Suprapubic skin (tissue), 4 donors: ENCODE measurements at regions not wholly inside any gene's neighbourhood (a gene's known extent, or its start where the extent isn't known, plus 50 kb on each side); places are given as distances from the start of the nearest gene placed in this dataset.

ENCODE experiments used
- POLR2A ChIP-seq, 2 donors: fragments of 450-650 bp; IDR thresholded peaks; one replicate each; pipeline ENCODE4 v1.6.1; 2017; ENCODE audit warnings: antibody characterized with exemption in 2 of 2, mild to moderate bottlenecking in 2 of 2, moderate library complexity in 2 of 2
- POLR2AphosphoS5 ChIP-seq, 3 donors: sonication (generic); formaldehyde crosslinking; IDR thresholded peaks; one replicate each; pipeline ENCODE4 v1.6.1; 2017; ENCODE audit warnings: antibody characterized with exemption in 3 of 3
- TF ChIP-seq, protein P1 (sequence below), 2 donors: fragments of 200-600 bp in 1 of 2; fragments of 450-650 bp in 1 of 2; sonication (generic) in 1 of 2; IDR thresholded peaks; one replicate each; pipeline ENCODE4 v1.5.1; 2016 to 2019; ENCODE audit warnings: antibody characterized with exemption in 2 of 2, mild to moderate bottlenecking in 1 of 2, moderate library complexity in 1 of 2

GRCh38 chr10:62894156-62894555 is 78.0 kb upstream of the EGR2 start:
- TF ChIP-seq, protein P1, sequence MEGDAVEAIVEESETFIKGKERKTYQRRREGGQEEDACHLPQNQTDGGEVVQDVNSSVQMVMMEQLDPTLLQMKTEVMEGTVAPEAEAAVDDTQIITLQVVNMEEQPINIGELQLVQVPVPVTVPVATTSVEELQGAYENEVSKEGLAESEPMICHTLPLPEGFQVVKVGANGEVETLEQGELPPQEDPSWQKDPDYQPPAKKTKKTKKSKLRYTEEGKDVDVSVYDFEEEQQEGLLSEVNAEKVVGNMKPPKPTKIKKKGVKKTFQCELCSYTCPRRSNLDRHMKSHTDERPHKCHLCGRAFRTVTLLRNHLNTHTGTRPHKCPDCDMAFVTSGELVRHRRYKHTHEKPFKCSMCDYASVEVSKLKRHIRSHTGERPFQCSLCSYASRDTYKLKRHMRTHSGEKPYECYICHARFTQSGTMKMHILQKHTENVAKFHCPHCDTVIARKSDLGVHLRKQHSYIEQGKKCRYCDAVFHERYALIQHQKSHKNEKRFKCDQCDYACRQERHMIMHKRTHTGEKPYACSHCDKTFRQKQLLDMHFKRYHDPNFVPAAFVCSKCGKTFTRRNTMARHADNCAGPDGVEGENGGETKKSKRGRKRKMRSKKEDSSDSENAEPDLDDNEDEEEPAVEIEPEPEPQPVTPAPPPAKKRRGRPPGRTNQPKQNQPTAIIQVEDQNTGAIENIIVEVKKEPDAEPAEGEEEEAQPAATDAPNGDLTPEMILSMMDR (IDR thresholded peaks at IDR 0.05) = no peak
- TF ChIP-seq POLR2A (IDR thresholded peaks at IDR 0.05) (no peak), POLR2AphosphoS5 (IDR thresholded peaks at IDR 0.05) (no peak)
